Spleen (tissue), 11 donors: ENCODE measurements at regions not wholly inside any gene's neighbourhood (a gene's known extent, or its start where the extent isn't known, plus 50 kb on each side); places are given as distances from the start of the nearest gene placed in this dataset.

Source experiments
- DNase-seq: peaks from one replicate; pipeline ENCODE4 v3.0.0-alpha.2; 2020
- H3K27ac ChIP-seq, 8 donors: fragments of 200-600 bp; sonication (generic) in 7 of 8; 1 replicate in 4 of 8; 2 replicates in 4 of 8; pipeline versions ENCODE4 v1.5.0 to v1.8.0; 2016 to 2021; ENCODE audit warnings: inconsistent platforms in 4 of 8, mild to moderate bottlenecking in 4 of 8, moderate library complexity in 1 of 8
- H3K27me3 ChIP-seq, 7 donors: fragments of 200-600 bp; sonication (generic) in 6 of 7; replicated peaks in 1 of 7; 1 replicate in 4 of 7; 2 replicates in 3 of 7; pipeline versions ENCODE4 v1.5.0 to v1.8.0; 2016 to 2021; ENCODE audit warnings: inconsistent platforms in 3 of 7, mild to moderate bottlenecking in 1 of 7
- H3K36me3 ChIP-seq, 6 donors: fragments of 200-600 bp; sonication (generic) in 5 of 6; 1 replicate in 4 of 6; 2 replicates in 2 of 6; pipeline versions ENCODE4 v1.5.0 to v1.8.0; 2016 to 2021; ENCODE audit warnings: inconsistent platforms in 2 of 6
- H3K4me1 ChIP-seq, 6 donors: fragments of 200-600 bp; sonication (generic) in 5 of 6; 1 replicate in 3 of 6; 2 replicates in 3 of 6; pipeline versions ENCODE4 v1.5.0 to v1.8.0; 2016 to 2021; ENCODE audit warnings: inconsistent platforms in 3 of 6
- H3K4me3 ChIP-seq, 8 donors: fragments of 200-600 bp; sonication (generic) in 7 of 8; 1 replicate in 4 of 8; 2 replicates in 4 of 8; pipeline versions ENCODE4 v1.5.0 to v1.8.0; 2016 to 2021; ENCODE audit warnings: inconsistent platforms in 4 of 8, mild to moderate bottlenecking in 4 of 8, moderate library complexity in 2 of 8
- H3K9me3 ChIP-seq, 8 donors: fragments of 200-600 bp; sonication (generic) in 7 of 8; 1 replicate in 4 of 8; 2 replicates in 4 of 8; pipeline versions ENCODE4 v1.5.0 to v1.8.0; 2016 to 2021; ENCODE audit warnings: inconsistent platforms in 4 of 8
- CTCF ChIP-seq, 11 experiments: fragments of 200-600 bp in 7 of 11; fragments of 450-650 bp in 4 of 11; sonication (generic) in 4 of 11; IDR thresholded peaks in 8 of 11; conservative IDR thresholded peaks in 3 of 11; 1 replicate in 7 of 11; 2 replicates in 4 of 11; pipeline versions ENCODE4 v1.4.0 to v1.8.0; 2016 to 2021; ENCODE audit warnings: antibody characterized with exemption in 11 of 11, inconsistent platforms in 4 of 11, mild to moderate bottlenecking in 1 of 11
- POLR2A ChIP-seq, 3 donors: fragments of 450-650 bp; IDR thresholded peaks; one replicate each; pipeline ENCODE4 v1.5.1; 2017; ENCODE audit warnings: antibody characterized with exemption in 3 of 3, mild to moderate bottlenecking in 1 of 3
- POLR2AphosphoS5 ChIP-seq, 3 donors: sonication (generic); formaldehyde crosslinking; IDR thresholded peaks; one replicate each; pipeline ENCODE4 v1.5.1; 2017; ENCODE audit warnings: antibody characterized with exemption in 3 of 3
- WGBS, 5 donors: extraction: QIAGEN DNeasy Blood & Tissue Kit in 3 of 5; methylation state at CpG; one replicate each; pipeline versions ENCODE4 v1.1.5 to v1.1.7; 2013 to 2018; 5-methylcytosine and 5-hydroxymethylcytosine counted together
- intact Hi-C: fragments of 100-400 bp; cut with DNase I; formaldehyde crosslinking; loops from one replicate; pipeline ENCODE4 v1.15.0; 2023; ENCODE audit warnings: low total_unique reads
- donor health status: healthy with polysubstance abuse.
- donor health status: DM: no; HTN: no; CAD: no; lungs with moderate emphysema.
- donor health status: DM: no; HTN: no; CAD: no.
- donor health status: Bipolar disorder and iron deficiency.
- donor health status: healthy.
- donor health status: DM: no; HTN: no; CAD: no.
- donor health status: DM: yes; HTN: yes; CAD: no.

DNA sequence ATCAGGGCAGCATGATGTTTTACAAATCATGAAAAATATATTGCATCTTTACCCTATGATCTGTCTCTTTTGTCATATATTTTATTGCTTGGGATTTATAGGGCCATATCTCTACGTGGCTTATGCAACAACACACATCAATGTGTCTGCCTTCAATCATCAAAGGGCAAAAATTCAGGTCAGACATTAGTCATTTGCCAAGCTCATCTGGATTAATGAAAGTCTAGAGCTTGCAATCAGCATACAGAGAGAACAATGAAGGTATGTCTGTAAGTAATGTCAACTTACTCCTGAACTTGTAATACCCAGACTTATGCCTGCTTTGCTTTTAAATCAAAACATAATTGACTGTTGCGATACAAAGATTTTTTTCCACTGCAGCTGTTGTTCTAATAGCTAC is 282.7 kb downstream of the HAO1 start:
- intact Hi-C loops = no loop called here
- no peak overlapping the region for H3K4me3 ChIP-seq

DNA sequence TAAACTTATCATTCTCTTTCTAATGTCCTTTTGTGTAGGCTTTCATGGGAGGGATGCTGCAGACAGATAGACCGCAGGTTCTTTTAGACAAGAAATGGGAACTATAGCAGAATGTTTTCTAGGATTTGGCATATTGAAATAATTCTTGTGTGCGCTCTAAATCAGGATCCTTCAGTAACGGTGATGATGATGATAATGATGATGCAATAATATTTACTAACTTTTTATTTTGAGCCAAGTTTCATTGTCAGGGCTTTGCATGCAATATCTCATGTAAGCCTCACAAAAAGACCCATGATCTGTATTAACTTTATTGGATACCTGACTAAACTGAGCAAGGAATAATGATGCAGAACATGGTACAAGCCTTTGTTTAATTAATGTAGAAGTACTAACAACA is 280.1 kb downstream of the HAO1 start:
- 80 to 94% (median 87%) methylated on average over 3 of the region's 3 CpGs for WGBS, 5 donors
- intact Hi-C loops = no loop called here
- no peak for DNase-seq
- H3K27ac ChIP-seq = no peak overlapping the region
- H3K27me3 ChIP-seq = no peaks in the 10 kb centered on the region
- no peak overlapping the region for H3K4me3 ChIP-seq
- no peaks in the 10 kb centered on the region for H3K36me3 ChIP-seq
- H3K4me1 ChIP-seq = no peaks in the 10 kb centered on the region
- no peaks in the 10 kb centered on the region for H3K9me3 ChIP-seq
- TF ChIP-seq POLR2AphosphoS5 (IDR thresholded peaks at IDR 0.05) (no peak), CTCF (IDR thresholded peaks at IDR 0.05 in 8 of 11, conservative IDR thresholded peaks at IDR 0.05 in 3 of 11) (no peak), POLR2A (IDR thresholded peaks at IDR 0.05) (no peak)

More for the DNA sequence above, 282.7 kb downstream of the HAO1 start:
- H3K36me3 ChIP-seq = no peaks in the 10 kb centered on the region
- 75 to 88% (median 78%) methylated on average over 2 of the region's 2 CpGs for WGBS, 5 donors
- no peaks in the 10 kb centered on the region for H3K27me3 ChIP-seq
- no peak overlapping the region for H3K27ac ChIP-seq
- DNase-seq = no peak
- no peaks in the 10 kb centered on the region for H3K9me3 ChIP-seq
- no peak for TF ChIP-seq POLR2A (IDR thresholded peaks at IDR 0.05)
- no peak for TF ChIP-seq POLR2AphosphoS5 (IDR thresholded peaks at IDR 0.05)
- no peak for TF ChIP-seq CTCF (IDR thresholded peaks at IDR 0.05 in 8 of 11, conservative IDR thresholded peaks at IDR 0.05 in 3 of 11)
- H3K4me1 ChIP-seq = no peaks in the 10 kb centered on the region

DNA sequence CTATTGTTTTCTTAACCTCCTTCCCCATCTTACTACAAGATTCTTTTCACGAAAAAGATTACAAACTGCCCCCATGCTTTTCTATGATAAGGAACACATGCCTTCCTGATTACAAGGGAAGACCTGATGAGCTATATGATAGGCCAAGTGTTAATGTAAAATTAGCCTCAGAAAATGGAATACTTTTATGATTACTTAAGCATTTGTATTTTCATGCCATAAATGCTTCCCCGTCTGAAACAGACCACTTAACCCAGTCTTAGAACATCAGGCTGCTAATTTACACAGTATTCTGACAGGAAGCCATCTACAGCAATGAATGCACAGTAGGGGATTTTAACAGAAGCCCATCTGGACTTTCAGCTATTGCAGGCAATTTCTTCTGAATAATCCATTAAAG is 274.9 kb downstream of the HAO1 start:
- WGBS, 5 donors = 23 to 44% (median 31%) methylated on average over 2 of the region's 2 CpGs
- H3K27me3 ChIP-seq = no peaks in the 10 kb centered on the region
- H3K4me3 ChIP-seq = no peak overlapping the region
- no peaks in the 10 kb centered on the region for H3K4me1 ChIP-seq
- TF ChIP-seq POLR2A (IDR thresholded peaks at IDR 0.05) = no peak
- TF ChIP-seq POLR2AphosphoS5 (IDR thresholded peaks at IDR 0.05) = no peak
- TF ChIP-seq CTCF (IDR thresholded peaks at IDR 0.05 in 8 of 11, conservative IDR thresholded peaks at IDR 0.05 in 3 of 11) = no peak
- intact Hi-C loops = no loop called here
- no peak overlapping the region for H3K27ac ChIP-seq
- DNase-seq = no peak
- no peaks in the 10 kb centered on the region for H3K36me3 ChIP-seq
- no peaks in the 10 kb centered on the region for H3K9me3 ChIP-seq

GRCh38 chr20:7667194-7667593 is 273.1 kb downstream of the HAO1 start:
- DNase-seq = no peak
- TF ChIP-seq POLR2AphosphoS5 (IDR thresholded peaks at IDR 0.05) (no peak), POLR2A (IDR thresholded peaks at IDR 0.05) (no peak), CTCF (IDR thresholded peaks at IDR 0.05 in 8 of 11, conservative IDR thresholded peaks at IDR 0.05 in 3 of 11) (no peak)
- H3K9me3 ChIP-seq = no peaks in the 10 kb centered on the region
- WGBS, 5 donors = 69 to 90% (median 76%) methylated on average over 4 of the region's 4 CpGs
- H3K27ac ChIP-seq = no peak overlapping the region
- no peak overlapping the region for H3K4me3 ChIP-seq
- no peaks in the 10 kb centered on the region for H3K4me1 ChIP-seq
- no peaks in the 10 kb centered on the region for H3K27me3 ChIP-seq
- intact Hi-C loops = no loop called here
- H3K36me3 ChIP-seq = no peaks in the 10 kb centered on the region
